ENCODE measurements at regions not wholly inside any gene's neighbourhood (a gene's known extent, or its start where the extent isn't known, plus 50 kb on each side); places are given as distances from the start of the nearest gene placed in this dataset.

GRCh38 chr4:14434483-14434882 lies 567.8 kb upstream of the CPEB2 start:
- intact Hi-C loops (cut with DNase I; ENCODE audit: low total_unique reads): no loop called here
- no peak overlapping the region for H3K27ac ChIP-seq
- no peaks in the 10 kb centered on the region for H3K4me1 ChIP-seq
- TF ChIP-seq CTCF (IDR thresholded peaks at IDR 0.05 in 4 of 5, conservative IDR thresholded peaks at IDR 0.05 in 1 of 5): no peak
- TF ChIP-seq POLR2A (IDR thresholded peaks at IDR 0.05): no peak
- H3K9me3 ChIP-seq: no peaks in the 10 kb centered on the region
- H3K4me3 ChIP-seq: no peak overlapping the region
- H3K27me3 ChIP-seq: no peaks in the 10 kb centered on the region
- DNase-seq (no peak), ATAC-seq (no peak)
- in situ Hi-C loops (cut with MboI; ENCODE audit: low sequenced_read_pairs in 4 of 4): no loop called here
- H3K36me3 ChIP-seq: no peaks in the 10 kb centered on the region

- intact Hi-C loops (cut with DNase I; ENCODE audit: low total_unique reads): no loop called here
- Histone ChIP-seq H3K4me3 (no peak overlapping the region), H3K27me3 (no peaks in the 10 kb centered on the region), H3K27ac (no peak overlapping the region), H3K36me3 (no peaks in the 10 kb centered on the region), H3K9me3 (no peaks in the 10 kb centered on the region), H3K4me1 (no peaks in the 10 kb centered on the region)
- in situ Hi-C loops (cut with MboI; ENCODE audit: low sequenced_read_pairs in 4 of 4): no loop called here
- ATAC-seq: no peak
- TF ChIP-seq POLR2A (IDR thresholded peaks at IDR 0.05) (no peak), CTCF (IDR thresholded peaks at IDR 0.05 in 4 of 5, conservative IDR thresholded peaks at IDR 0.05 in 1 of 5) (no peak)
- no peak for DNase-seq
Measured at GRCh38 chr4:14434916-14435315, 567.4 kb upstream of the CPEB2 start.

- in situ Hi-C loops (cut with MboI; ENCODE audit: low sequenced_read_pairs in 4 of 4): no loop called here
- intact Hi-C loops (cut with DNase I; ENCODE audit: low total_unique reads): no loop called here
- H3K4me3 ChIP-seq: no peak overlapping the region
- H3K27me3 ChIP-seq: no peaks in the 10 kb centered on the region
- H3K36me3 ChIP-seq: no peaks in the 10 kb centered on the region
- H3K27ac ChIP-seq: no peak overlapping the region
- H3K9me3 ChIP-seq: no peaks in the 10 kb centered on the region
- TF ChIP-seq POLR2A (IDR thresholded peaks at IDR 0.05): no peak
- DNase-seq (no peak), ATAC-seq (no peak)
- H3K4me1 ChIP-seq: no peaks in the 10 kb centered on the region
Measured at GRCh38 chr4:14441561-14441960, 560.7 kb upstream of the CPEB2 start.

- Histone ChIP-seq H3K27me3 (no peaks in the 10 kb centered on the region), H3K36me3 (no peaks in the 10 kb centered on the region), H3K4me1 (no peaks in the 10 kb centered on the region), H3K9me3 (no peaks in the 10 kb centered on the region), H3K27ac (no peak overlapping the region), H3K4me3 (no peak overlapping the region)
- intact Hi-C loops (cut with DNase I; ENCODE audit: low total_unique reads) (no loop called here), in situ Hi-C loops (cut with MboI; ENCODE audit: low sequenced_read_pairs in 4 of 4) (no loop called here)
- TF ChIP-seq POLR2A (IDR thresholded peaks at IDR 0.05) (no peak), CTCF (IDR thresholded peaks at IDR 0.05 in 4 of 5, conservative IDR thresholded peaks at IDR 0.05 in 1 of 5) (no peak)
- ATAC-seq (no peak), DNase-seq (no peak)
Measured at GRCh38 chr4:14445882-14446281, 556.4 kb upstream of the CPEB2 start.

- intact Hi-C loops (cut with DNase I; ENCODE audit: low total_unique reads): no loop called here
- Histone ChIP-seq H3K4me1 (no peaks in the 10 kb centered on the region), H3K4me3 (no peak overlapping the region), H3K36me3 (no peaks in the 10 kb centered on the region), H3K27me3 (no peaks in the 10 kb centered on the region), H3K27ac (no peak overlapping the region), H3K9me3 (no peaks in the 10 kb centered on the region)
- ATAC-seq: no peak
- DNase-seq: no peak
- TF ChIP-seq CTCF (IDR thresholded peaks at IDR 0.05 in 4 of 5, conservative IDR thresholded peaks at IDR 0.05 in 1 of 5): no peak
- no peak for TF ChIP-seq POLR2A (IDR thresholded peaks at IDR 0.05)
- in situ Hi-C loops (cut with MboI; ENCODE audit: low sequenced_read_pairs in 4 of 4): no loop called here
Measured at GRCh38 chr4:14446311-14446710, 556.0 kb upstream of the CPEB2 start.

Measured in gastrocnemius medialis (tissue), 4 donors.